ENCODE measurements at regions not wholly inside any gene's neighbourhood (a gene's known extent, or its start where the extent isn't known, plus 50 kb on each side); places are given as distances from the start of the nearest gene placed in this dataset.

DNA sequence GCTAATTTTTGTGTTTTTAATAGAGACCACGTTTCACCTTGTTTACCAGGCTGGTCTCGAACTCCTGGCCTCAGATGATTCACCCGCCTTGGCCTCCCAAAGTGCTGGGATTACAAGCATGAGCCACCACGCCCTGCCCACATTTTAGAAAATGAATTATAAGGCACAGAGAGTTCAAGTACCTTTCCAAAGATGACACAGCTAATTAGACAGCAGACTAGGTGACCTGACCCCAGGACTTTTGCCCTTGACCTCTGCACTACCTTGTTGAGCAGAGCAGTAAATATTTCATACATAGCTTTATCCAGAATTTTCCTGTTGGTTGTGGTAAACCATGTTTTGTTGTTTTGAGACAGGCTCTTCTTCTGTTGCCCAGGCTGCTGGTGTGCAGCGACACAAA is 131.3 kb upstream of the KCTD7 start:
- no peak overlapping the region for H3K27ac ChIP-seq
- TF ChIP-seq ZFX (IDR thresholded peaks at IDR 0.05) (no peak), CTCF (conservative IDR thresholded peaks at IDR 0.05) (no peak)

GRCh38 chr7:66500087-66500486 is 128.6 kb upstream of the KCTD7 start:
- TF ChIP-seq ZFX (IDR thresholded peaks at IDR 0.05) = no peak
- no peak overlapping the region for H3K27ac ChIP-seq

DNA sequence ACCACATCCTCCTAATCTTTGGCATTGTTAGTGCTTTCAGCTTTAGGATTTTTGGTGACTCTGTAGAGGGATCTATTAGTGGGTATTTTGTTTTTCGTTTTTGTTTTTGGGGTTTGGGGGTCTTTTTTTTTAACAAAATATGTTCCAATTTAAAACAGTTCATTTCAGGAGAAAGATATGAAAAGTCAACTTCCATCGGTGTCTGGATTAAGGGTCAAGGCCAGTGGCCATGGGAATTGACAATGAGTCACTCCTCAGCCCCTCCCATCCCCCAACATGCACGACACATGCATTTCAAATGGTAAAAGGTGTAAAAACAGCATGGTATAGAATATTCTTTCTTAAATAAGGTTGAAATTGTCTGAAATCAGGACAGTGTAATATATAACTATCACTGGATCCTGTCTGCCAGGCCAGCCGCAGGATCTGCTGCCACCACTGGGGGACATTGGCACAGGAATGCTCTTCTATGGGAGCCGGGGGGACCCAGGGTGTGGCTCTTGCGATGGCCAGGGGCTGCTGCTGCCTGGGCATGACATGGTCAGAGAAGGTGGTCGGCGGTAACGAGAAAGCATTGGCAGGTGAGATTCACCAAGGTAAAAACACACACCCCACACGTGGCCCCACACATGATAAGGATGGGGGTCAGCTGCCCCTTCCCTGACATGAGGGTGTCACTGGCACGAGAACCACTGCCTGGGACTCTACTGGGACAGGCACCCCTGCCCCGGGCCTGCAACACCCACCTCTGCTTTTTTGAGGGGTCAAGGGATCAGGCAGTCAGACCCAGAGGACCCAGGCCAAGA is 126.2 kb upstream of the KCTD7 start:
- no peak; the same call in 1 of the 2 replicates for TF ChIP-seq CTCF (conservative IDR thresholded peaks at IDR 0.05)
- TF ChIP-seq ZFX (IDR thresholded peaks at IDR 0.05) = no peak
- H3K27ac ChIP-seq = no peak overlapping the region

DNA sequence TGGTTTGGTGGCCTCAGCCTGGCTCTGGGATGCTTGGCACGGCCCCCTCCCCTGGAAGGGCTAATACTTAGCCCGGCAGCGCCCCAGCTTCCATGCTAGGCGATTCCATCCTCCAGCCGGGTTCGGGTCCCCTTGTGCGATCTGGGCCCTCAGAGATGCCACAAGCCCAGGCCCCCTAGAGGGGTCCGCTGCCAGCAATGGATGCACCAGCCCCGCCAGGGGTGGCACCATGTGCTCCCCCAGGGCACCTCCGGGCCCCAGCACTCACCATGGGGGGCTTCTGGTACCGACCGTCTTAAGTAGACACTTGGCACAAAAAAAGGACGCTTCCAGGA is 125.7 kb upstream of the KCTD7 start:
- no peak overlapping the region for H3K27ac ChIP-seq
- TF ChIP-seq CTCF (conservative IDR thresholded peaks at IDR 0.05) = no peak
- TF ChIP-seq ZFX (IDR thresholded peaks at IDR 0.05) = no peak

DNA sequence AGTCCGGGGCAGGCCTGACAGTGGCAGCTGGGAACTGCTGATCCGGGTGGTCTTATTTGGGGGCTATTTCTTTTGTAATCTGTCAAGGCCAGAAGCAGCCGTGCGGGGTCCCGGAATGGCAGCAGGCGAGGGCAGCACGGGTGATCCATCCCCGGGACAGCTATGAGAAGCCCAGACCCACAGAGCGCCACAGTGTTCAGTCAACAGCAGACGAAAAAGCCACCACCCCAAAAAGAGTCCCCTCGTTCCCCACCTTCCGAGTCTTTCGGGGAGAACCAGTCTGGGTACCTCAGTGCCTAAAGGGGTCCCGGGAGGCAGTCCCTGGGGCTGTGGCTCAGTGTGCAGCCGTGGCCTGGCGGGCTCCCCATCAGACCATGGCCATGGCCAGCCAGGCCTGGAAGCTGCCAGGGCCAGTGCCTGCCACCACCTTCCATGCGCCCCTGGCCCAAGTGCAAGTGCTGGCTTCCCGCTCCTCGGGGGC is 125.1 kb upstream of the KCTD7 start:
- no peak overlapping the region for H3K27ac ChIP-seq
- TF ChIP-seq CTCF (conservative IDR thresholded peaks at IDR 0.05) = no peak
- TF ChIP-seq ZFX (IDR thresholded peaks at IDR 0.05) = no peak

GRCh38 chr7:66504131-66504530 is 124.5 kb upstream of the KCTD7 start:
- TF ChIP-seq ZFX (IDR thresholded peaks at IDR 0.05) = no peak
- no peak for TF ChIP-seq CTCF (conservative IDR thresholded peaks at IDR 0.05)
- H3K27ac ChIP-seq = no peak overlapping the region

GRCh38 chr7:66505009-66505408 is 123.7 kb upstream of the KCTD7 start:
- no peak overlapping the region for H3K27ac ChIP-seq
- TF ChIP-seq CTCF (conservative IDR thresholded peaks at IDR 0.05) = no peak
- TF ChIP-seq ZFX (IDR thresholded peaks at IDR 0.05) = no peak

Data from C4-2B (cell line).